Liver (tissue), 8 donors: ENCODE measurements at regions not wholly inside any gene's neighbourhood (a gene's known extent, or its start where the extent isn't known, plus 50 kb on each side); places are given as distances from the start of the nearest gene placed in this dataset.

Experiments used
- DNase-seq: peaks from one replicate; pipeline ENCODE4 v3.0.0-alpha.2; 2017; ENCODE audit warnings: low spot score
- H3K27ac ChIP-seq, 2 donors: one replicate each; pipeline ENCODE4 v1.7.0; 2013; ENCODE audit warnings: inconsistent platforms in 2 of 2, low read length in 2 of 2, control low read depth in 1 of 2, low read depth in 1 of 2, mild to moderate bottlenecking in 1 of 2
- H3K27me3 ChIP-seq, 4 donors: one replicate each; pipeline versions ENCODE4 v1.6.1 to v1.7.0; 2013; ENCODE audit warnings: low read length in 3 of 4, inconsistent platforms in 1 of 4, mild to moderate bottlenecking in 1 of 4, moderate library complexity in 1 of 4; ENCODE audit not compliant: control insufficient read depth in 4 of 4, insufficient read depth in 4 of 4
- H3K36me3 ChIP-seq, 4 donors: one replicate each; pipeline versions ENCODE4 v1.6.1 to v1.7.0; 2013; ENCODE audit warnings: low read length in 3 of 4, mild to moderate bottlenecking in 3 of 4, low read depth in 1 of 4, moderate library complexity in 1 of 4; ENCODE audit not compliant: control insufficient read depth in 4 of 4, insufficient read depth in 3 of 4
- H3K4me1 ChIP-seq, 4 donors: one replicate each; pipeline versions ENCODE4 v1.6.1 to v1.7.0; 2013; ENCODE audit warnings: low read length in 3 of 4, mild to moderate bottlenecking in 3 of 4, moderate library complexity in 1 of 4; ENCODE audit not compliant: control insufficient read depth in 4 of 4, insufficient read depth in 4 of 4
- H3K4me3 ChIP-seq, 3 donors: one replicate each; pipeline versions ENCODE4 v1.6.1 to v1.7.0; 2013; ENCODE audit warnings: low read length in 3 of 3, control low read depth in 1 of 3, low read depth in 1 of 3, mild to moderate bottlenecking in 1 of 3
- H3K9ac ChIP-seq, 2 donors: one replicate each; pipeline ENCODE4 v1.7.0; 2013; ENCODE audit warnings: low read length in 2 of 2, mild to moderate bottlenecking in 2 of 2, moderate library complexity in 2 of 2, control low read depth in 1 of 2, low read depth in 1 of 2
- H3K9me3 ChIP-seq, 4 donors: one replicate each; pipeline versions ENCODE4 v1.6.1 to v1.7.0; 2013; ENCODE audit warnings: low read length in 3 of 4; ENCODE audit not compliant: control insufficient read depth in 4 of 4
- ATF3 ChIP-seq: IDR thresholded peaks from 2 replicates; pipeline ENCODE4 v1.6.1; 2016; ENCODE audit warnings: antibody characterized with exemption
- CTCF ChIP-seq: fragments of 150-350 bp; IDR thresholded peaks from 2 replicates; pipeline ENCODE4 v1.5.1; 2017; ENCODE audit warnings: improper control_type of control experiment, low read depth, low read length; ENCODE audit not compliant: missing input control
- EGR1 ChIP-seq, 2 donors: IDR thresholded peaks; 2 replicates each; pipeline ENCODE4 v1.6.1; 2016 to 2018; ENCODE audit warnings: antibody characterized with exemption in 2 of 2, low read depth in 2 of 2
- FOXA1 ChIP-seq: IDR thresholded peaks from 2 replicates; pipeline ENCODE4 v1.6.1; 2016; ENCODE audit warnings: antibody characterized with exemption
- GABPA ChIP-seq, 2 donors: IDR thresholded peaks in 1 of 2; conservative IDR thresholded peaks in 1 of 2; 2 replicates each; pipeline ENCODE4 v1.6.1; 2016; ENCODE audit warnings: antibody characterized with exemption in 2 of 2, mild to moderate bottlenecking in 1 of 2, moderate library complexity in 1 of 2
- MAX ChIP-seq: IDR thresholded peaks from 2 replicates; pipeline ENCODE4 v1.6.1; 2016; ENCODE audit warnings: antibody characterized with exemption
- RAD21 ChIP-seq, 2 donors: IDR thresholded peaks; 2 replicates each; pipeline ENCODE4 v1.6.1; 2016; ENCODE audit warnings: antibody characterized with exemption in 2 of 2, mild to moderate bottlenecking in 2 of 2
- REST ChIP-seq: IDR thresholded peaks from 2 replicates; pipeline ENCODE4 v1.6.1; 2016; ENCODE audit warnings: antibody characterized with exemption, mild to moderate bottlenecking
- ZBTB33 ChIP-seq: IDR thresholded peaks from 2 replicates; pipeline ENCODE4 v1.6.1; 2016; ENCODE audit warnings: antibody characterized with exemption
- WGBS: extraction: QIAGEN DNeasy Blood & Tissue Kit; methylation state at CpG from one replicate; pipeline ENCODE4 v1.1.7; 2013; 5-methylcytosine and 5-hydroxymethylcytosine counted together
- donor health status: healthy.
- donor health status: healthy.
- donor health status: healthy.
- donor health status: healthy.
- donor health status: healthy.

DNA sequence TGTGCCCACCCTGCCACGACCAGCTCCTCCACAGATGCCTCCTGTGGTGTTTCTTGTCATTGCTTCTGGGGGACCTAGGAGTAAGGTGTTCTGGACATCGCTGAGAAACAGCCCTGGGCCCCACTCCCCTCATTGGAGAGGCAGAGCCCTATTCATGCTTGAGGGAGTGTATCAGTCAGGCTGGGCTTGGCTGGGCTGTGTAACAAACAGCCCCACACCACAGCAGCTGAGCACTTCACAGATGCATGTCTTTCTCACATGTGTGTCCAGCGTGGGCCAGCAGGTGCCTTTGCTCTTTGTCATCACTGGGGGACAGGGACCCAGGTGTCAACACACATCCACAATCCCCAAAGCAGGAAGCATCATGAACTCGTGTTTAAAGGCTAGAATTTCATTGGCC, 65.1 kb upstream of the FBRSL1 start:
- Histone ChIP-seq H3K27ac (no peak overlapping the region), H3K36me3 (no peaks in the 10 kb centered on the region), H3K27me3 (peaks cover 0 to 7% (median 0%) of the 10 kb centered on the region in 4 donors), H3K4me3 (no peak overlapping the region), H3K4me1 (peaks cover 0 to 12% (median 7%) of the 10 kb centered on the region in 4 donors), H3K9me3 (no peaks in the 10 kb centered on the region), H3K9ac (no peak overlapping the region)
- WGBS = 72% methylated on average over 4 of the region's 4 CpGs
- DNase-seq = no peak
- TF ChIP-seq REST (no peak), FOXA1 (no peak), ZBTB33 (no peak), ATF3 (no peak), EGR1 (IDR thresholded peaks at IDR 0.05; ENCODE audit: low read depth in 2 of 2) (no peak), CTCF (no peak), GABPA (IDR thresholded peaks at IDR 0.05 in 1 of 2, conservative IDR thresholded peaks at IDR 0.05 in 1 of 2) (no peak)

DNA sequence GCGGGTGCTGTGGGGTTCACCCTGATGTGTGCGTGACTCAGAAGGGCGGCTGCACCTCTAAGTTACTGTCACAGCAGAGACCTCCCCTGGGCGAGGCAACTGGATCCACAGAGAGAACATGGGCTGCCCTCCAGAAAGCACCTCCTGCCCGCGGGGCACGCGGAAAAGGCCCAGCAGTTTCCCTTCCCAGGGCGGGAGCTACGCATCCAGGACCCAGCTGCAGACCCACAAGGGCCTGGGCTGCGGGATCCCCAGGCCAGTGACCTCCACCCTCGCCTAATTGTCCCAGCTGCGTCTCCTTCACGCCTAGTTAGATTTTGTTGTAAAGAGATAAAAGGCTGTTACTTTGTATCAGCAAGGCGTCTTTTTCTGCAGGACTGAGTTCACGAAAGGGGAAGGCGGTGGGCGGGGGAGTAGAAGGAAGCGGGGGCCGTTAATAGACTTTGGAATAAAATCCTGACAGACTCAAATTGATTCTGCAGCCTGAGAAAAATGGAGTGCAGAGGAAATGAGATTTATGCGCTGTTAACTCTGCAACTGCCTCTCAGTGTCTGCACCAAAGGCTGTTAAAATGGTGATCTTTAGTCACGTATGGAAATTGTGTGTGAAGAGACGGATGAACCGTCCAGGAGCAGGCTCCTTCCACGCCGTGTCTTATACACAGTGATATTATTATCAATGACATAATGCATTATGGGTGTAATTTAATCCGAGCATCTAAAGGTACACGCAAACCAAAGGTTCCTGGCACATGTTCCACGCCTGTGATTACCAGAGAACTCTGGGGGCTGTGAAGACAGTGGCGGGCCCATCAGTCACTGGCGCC, 65.9 kb upstream of the FBRSL1 start:
- H3K27ac ChIP-seq = no peak overlapping the region
- WGBS = 61% methylated on average over 31 of the region's 31 CpGs
- H3K36me3 ChIP-seq = no peaks in the 10 kb centered on the region
- H3K4me3 ChIP-seq = no peak overlapping the region
- peaks cover 0 to 7% (median 0%) of the 10 kb centered on the region in 4 donors for H3K27me3 ChIP-seq
- TF ChIP-seq MAX = no peak
- no peak for TF ChIP-seq RAD21 (IDR thresholded peaks at IDR 0.05)
- no peak for TF ChIP-seq FOXA1
- no peak for TF ChIP-seq CTCF
- H3K9ac ChIP-seq = no peak overlapping the region
- H3K4me1 ChIP-seq = peaks cover 0 to 6% (median 3%) of the 10 kb centered on the region in 4 donors
- H3K9me3 ChIP-seq = no peaks in the 10 kb centered on the region
- no peak for DNase-seq
